Uterus (tissue), 2 donors: ENCODE measurements at regions not wholly inside any gene's neighbourhood (a gene's known extent, or its start where the extent isn't known, plus 50 kb on each side); places are given as distances from the start of the nearest gene placed in this dataset.

ENCODE experiments used
- POLR2A ChIP-seq, 2 donors: fragments of 450-650 bp; IDR thresholded peaks; one replicate each; pipeline ENCODE4 v1.6.1; 2016; ENCODE audit warnings: antibody characterized with exemption in 2 of 2, mild to moderate bottlenecking in 1 of 2, moderate library complexity in 1 of 2
- TF ChIP-seq, protein P1 (sequence below), 4 experiments: fragments of 200-600 bp in 2 of 4; fragments of 450-650 bp in 2 of 4; sonication (generic) in 2 of 4; IDR thresholded peaks; one replicate each; pipeline ENCODE4 v1.5.1; 2016 to 2019; ENCODE audit warnings: antibody characterized with exemption in 4 of 4, mild to moderate bottlenecking in 2 of 4, moderate library complexity in 1 of 4

GRCh38 chr21:38092051-38092450 is 164.7 kb upstream of the KCNJ15 start:
- no peak for TF ChIP-seq POLR2A (IDR thresholded peaks at IDR 0.05)
- TF ChIP-seq, protein P1, sequence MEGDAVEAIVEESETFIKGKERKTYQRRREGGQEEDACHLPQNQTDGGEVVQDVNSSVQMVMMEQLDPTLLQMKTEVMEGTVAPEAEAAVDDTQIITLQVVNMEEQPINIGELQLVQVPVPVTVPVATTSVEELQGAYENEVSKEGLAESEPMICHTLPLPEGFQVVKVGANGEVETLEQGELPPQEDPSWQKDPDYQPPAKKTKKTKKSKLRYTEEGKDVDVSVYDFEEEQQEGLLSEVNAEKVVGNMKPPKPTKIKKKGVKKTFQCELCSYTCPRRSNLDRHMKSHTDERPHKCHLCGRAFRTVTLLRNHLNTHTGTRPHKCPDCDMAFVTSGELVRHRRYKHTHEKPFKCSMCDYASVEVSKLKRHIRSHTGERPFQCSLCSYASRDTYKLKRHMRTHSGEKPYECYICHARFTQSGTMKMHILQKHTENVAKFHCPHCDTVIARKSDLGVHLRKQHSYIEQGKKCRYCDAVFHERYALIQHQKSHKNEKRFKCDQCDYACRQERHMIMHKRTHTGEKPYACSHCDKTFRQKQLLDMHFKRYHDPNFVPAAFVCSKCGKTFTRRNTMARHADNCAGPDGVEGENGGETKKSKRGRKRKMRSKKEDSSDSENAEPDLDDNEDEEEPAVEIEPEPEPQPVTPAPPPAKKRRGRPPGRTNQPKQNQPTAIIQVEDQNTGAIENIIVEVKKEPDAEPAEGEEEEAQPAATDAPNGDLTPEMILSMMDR (IDR thresholded peaks at IDR 0.05) = no peak
